GM12891 (cell line): ENCODE measurements at regions not wholly inside any gene's neighbourhood (a gene's known extent, or its start where the extent isn't known, plus 50 kb on each side); places are given as distances from the start of the nearest gene placed in this dataset.

Source experiments
- DNase-seq: peaks from one replicate; pipeline ENCODE4 v3.0.0; 2011; ENCODE audit warnings: low spot score; ENCODE audit not compliant: insufficient read length
- FAIRE-seq: peaks from 2 replicates; lab custom pipeline; 2011; peaks lifted over from hg19 to GRCh38; lab: Jason Lieb, UNC
- PAX5 ChIP-seq: IDR thresholded peaks from 2 replicates; pipeline ENCODE4 v1.6.1; 2011; ENCODE audit warnings: low read length, moderate library complexity, mild to moderate bottlenecking; ENCODE audit not compliant: insufficient read depth, severe bottlenecking
- POLR2A ChIP-seq: IDR thresholded peaks from 2 replicates; pipeline ENCODE4 v1.6.1; 2011; ENCODE audit warnings: low read depth, low read length, control low read depth
- POLR2AphosphoS5 ChIP-seq: IDR thresholded peaks from 2 replicates; pipeline ENCODE4 v1.6.1; 2011; ENCODE audit warnings: low read depth, low read length, control low read depth
- POU2F2 ChIP-seq: IDR thresholded peaks from 2 replicates; pipeline ENCODE4 v1.6.1; 2011; ENCODE audit warnings: low read depth, mild to moderate bottlenecking, control low read depth, low read length, moderate library complexity
- SPI1 ChIP-seq: IDR thresholded peaks from 2 replicates; pipeline ENCODE4 v1.6.1; 2011; ENCODE audit warnings: low read depth, low read length, control low read depth
- TAF1 ChIP-seq: IDR thresholded peaks from 2 replicates; pipeline ENCODE4 v1.6.1; 2011; ENCODE audit warnings: low read depth, low read length, control low read depth

DNA sequence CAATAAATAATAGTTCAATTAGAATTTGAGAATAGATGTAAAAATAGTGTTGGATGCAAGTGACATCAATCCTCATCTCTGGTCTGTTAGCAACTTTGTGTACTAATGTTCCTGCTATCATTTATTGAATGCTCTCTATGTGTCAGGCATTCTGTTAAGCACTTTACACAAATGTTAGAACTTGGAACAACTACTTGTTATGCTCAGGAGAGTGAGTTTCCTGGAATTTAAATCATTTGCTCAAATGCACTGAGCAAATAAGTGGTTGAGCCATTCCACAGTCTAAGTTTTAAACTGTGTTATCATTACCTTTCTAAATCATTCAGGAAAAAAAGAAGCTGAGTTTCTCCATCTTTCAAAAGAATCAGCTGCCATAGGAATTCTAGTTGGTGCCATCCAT, 1327.3 kb upstream of the GOT2 start:
- no peak for DNase-seq
- TF ChIP-seq POLR2A: no peak
- no peak for TF ChIP-seq POLR2AphosphoS5
- no peak for TF ChIP-seq SPI1
- no peak for TF ChIP-seq POU2F2
- no peak for TF ChIP-seq PAX5
- no peak for TF ChIP-seq TAF1
- FAIRE-seq: no peak

DNA sequence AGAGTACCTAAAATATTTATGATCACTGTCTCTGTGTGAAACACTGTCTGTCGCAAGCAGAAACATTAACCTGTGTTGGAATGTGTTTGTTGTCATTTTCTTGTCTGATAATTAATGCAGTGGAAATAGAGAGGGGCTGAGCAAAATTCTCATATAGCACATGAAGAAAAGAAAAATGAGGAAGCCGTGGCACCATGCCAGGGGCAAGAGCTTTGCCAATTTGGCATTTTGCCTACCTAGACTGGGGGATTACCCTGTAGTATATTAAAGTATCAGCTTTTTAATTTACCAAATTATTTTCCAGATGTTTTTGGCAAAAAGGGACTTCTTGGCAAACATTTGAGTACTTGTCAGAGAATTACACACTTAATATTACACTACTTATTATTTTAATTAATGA, 1326.6 kb upstream of the GOT2 start:
- no peak for TF ChIP-seq POLR2A
- TF ChIP-seq TAF1: no peak
- TF ChIP-seq PAX5: no peak
- no peak for TF ChIP-seq SPI1
- no peak for TF ChIP-seq POLR2AphosphoS5
- no peak for TF ChIP-seq POU2F2
- FAIRE-seq: no peak
- no peak for DNase-seq

DNA sequence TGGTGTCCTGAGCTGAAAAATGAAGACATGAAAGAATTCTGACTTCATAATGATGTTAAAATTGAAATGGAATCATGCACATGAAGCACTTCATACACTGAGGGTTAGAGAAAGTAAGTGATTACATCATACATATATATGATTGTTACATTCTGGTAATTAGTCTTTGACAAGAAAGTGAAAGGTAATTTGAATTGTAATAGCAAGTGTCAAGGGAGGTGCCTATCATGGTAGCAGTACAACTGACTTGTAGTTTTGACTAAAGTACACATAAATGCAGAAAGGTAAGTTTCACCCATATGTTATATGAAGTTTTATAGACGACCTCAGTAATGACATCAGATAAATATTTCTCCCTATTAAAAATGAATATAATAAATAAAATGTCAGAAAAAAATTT, 1325.0 kb upstream of the GOT2 start:
- FAIRE-seq (no peak), DNase-seq (no peak)
- TF ChIP-seq POU2F2 (no peak), TAF1 (no peak), POLR2A (no peak), POLR2AphosphoS5 (no peak), SPI1 (no peak), PAX5 (no peak)

DNA sequence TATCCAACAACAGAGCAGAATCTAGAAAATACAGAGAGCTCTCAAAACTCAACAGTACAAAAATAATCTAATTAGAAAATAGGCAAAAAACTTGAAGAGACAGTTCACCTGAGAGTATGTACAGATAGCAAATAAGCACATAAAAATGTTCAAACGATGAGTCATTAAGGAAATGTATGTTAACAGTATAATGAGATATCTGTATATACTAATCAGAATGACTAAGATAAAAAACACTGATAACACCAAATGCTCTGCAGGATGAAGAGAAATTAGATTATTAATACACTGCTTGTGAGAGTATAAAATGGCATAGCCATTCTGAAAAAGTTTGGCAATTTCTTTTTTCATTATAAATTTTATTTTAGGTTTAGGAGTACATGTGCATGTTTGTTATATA, 1307.6 kb upstream of the GOT2 start:
- FAIRE-seq (no peak), DNase-seq (no peak)
- TF ChIP-seq POLR2AphosphoS5 (no peak), POU2F2 (no peak), SPI1 (no peak), TAF1 (no peak), POLR2A (no peak), PAX5 (no peak)

DNA sequence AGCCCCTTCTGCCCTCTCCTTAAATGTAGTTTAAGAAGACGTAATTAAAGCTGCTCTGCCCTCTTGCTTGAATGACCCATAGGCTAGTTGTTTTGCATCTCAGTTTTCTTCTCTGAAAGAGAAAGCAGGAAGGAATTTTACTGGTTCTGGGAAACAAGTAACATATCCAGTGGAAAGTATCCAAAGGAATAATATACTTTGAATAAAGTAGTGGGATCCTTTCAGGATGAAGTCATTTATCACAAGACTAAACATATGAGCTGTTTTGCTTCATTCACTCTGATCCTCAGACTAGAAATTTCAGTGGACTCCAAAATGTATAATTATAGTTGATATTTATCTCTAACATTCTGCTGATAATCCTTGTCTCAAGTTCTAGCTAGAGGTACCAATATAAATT, 1297.6 kb upstream of the GOT2 start:
- DNase-seq (no peak), FAIRE-seq (no peak)
- TF ChIP-seq POU2F2 (no peak), POLR2A (no peak), TAF1 (no peak), SPI1 (no peak), POLR2AphosphoS5 (no peak), PAX5 (no peak)

DNA sequence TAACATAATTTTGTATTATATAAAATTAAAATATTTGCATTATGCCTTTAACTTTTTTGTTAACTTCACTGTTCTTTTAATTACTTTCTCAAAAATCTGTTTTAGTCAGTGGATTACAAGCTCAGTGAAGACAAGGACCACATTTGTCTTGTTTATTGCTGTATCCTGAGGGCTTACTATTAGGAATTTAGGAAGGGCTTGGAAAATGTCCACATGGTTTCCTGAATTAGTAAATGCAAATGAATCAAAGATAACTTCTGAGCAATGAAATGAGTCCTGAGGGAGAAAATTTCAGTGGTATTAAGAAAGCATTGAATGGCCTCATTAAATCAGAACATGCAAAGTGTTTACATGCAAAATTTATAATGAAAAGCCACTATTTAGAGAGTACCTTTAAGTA, 1293.2 kb upstream of the GOT2 start:
- no peak for FAIRE-seq
- DNase-seq: no peak
- TF ChIP-seq POLR2AphosphoS5: no peak
- no peak for TF ChIP-seq PAX5
- TF ChIP-seq SPI1: no peak
- TF ChIP-seq TAF1: no peak
- TF ChIP-seq POLR2A: no peak
- no peak for TF ChIP-seq POU2F2

DNA sequence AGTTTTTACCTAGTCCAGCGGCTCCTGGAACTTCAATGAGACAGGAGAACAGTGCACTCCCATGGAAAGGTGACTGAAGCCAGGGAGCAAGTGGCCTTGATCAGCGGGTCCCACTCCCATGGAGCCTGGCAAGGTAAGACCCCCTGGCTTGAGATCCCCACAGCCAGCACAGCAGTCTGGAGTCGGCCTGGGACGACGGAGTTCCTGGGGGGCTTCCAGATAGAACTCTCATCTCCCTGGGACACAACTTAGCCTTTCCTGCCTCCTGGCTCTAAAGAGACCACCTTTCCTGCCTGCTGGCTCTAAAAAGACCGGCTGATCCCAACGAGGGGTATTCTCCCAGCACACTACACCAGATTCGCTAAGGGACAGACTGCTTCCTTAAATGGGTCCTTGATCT, 1279.0 kb upstream of the GOT2 start:
- TF ChIP-seq POLR2A (no peak), POLR2AphosphoS5 (no peak), PAX5 (no peak), SPI1 (no peak), TAF1 (no peak), POU2F2 (no peak)
- FAIRE-seq: no peak

DNA sequence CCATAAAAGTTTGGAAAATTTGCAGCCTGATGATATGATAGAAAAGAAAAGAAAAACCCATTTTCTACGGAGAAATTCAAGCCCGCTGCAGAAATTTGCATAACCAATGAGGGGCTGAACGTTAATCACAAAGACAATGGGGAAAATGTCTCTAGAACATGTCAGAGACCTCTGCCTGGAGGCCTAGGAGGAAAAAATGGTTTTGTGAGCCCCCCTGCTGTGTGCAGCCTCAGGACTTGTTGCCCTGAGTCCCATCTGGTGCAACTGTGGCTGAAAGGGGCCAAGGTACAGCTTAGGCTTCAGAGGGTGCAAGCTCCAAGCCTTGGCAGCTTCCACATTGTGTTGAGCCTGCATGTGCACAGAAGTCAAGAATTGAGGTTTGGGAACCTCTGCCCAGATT, 1267.4 kb upstream of the GOT2 start:
- DNase-seq (no peak), FAIRE-seq (no peak)
- TF ChIP-seq PAX5 (no peak), POU2F2 (no peak), SPI1 (no peak), POLR2AphosphoS5 (no peak), POLR2A (no peak), TAF1 (no peak)

More for the DNA sequence above, 1279.0 kb upstream of the GOT2 start:
- no peak for DNase-seq

DNA sequence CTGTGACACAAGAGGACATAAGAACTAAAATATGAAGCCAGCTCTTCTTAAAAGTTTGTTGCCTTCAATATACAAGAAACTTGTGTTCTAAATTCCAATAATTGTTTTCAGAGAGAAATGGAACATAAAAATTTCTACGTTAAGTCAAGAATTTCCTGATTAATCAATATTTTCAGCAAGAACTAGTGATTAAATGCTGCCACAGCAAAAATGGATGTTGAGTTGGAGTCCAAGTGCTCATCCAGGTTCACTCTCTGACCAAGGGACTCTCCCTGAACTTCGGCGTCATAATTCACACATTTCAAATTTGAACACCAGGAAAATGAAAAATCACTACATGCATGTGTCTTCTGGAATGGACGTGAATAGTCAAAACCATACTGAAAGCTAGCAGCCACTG, 1263.6 kb upstream of the GOT2 start:
- DNase-seq: no peak
- no peak for FAIRE-seq
- TF ChIP-seq POU2F2 (no peak), TAF1 (no peak), SPI1 (no peak), POLR2A (no peak), PAX5 (no peak), POLR2AphosphoS5 (no peak)

DNA sequence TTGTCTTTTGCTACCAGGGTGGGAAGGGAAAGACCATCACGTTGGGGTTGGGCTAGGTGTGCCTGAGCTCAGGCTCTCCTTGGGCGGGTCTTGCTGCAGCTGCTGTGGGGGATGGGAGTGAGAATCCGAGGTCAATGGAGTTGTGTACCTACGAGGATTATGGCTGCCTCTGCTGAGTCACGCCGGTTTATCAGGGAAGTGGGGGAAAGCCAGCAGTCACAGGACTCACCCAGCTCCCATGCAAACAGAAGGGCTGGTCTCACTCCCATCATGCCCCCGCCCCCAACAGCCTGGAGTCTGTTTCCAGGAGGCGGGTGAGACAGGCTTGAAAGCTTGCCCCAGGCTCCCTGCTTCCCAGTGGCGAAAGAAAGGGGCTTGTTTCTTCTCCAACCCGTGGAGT, 1259.0 kb upstream of the GOT2 start:
- no peak for DNase-seq
- FAIRE-seq: no peak
- TF ChIP-seq SPI1 (no peak), POU2F2 (no peak), POLR2AphosphoS5 (no peak), TAF1 (no peak), POLR2A (no peak), PAX5 (no peak)

DNA sequence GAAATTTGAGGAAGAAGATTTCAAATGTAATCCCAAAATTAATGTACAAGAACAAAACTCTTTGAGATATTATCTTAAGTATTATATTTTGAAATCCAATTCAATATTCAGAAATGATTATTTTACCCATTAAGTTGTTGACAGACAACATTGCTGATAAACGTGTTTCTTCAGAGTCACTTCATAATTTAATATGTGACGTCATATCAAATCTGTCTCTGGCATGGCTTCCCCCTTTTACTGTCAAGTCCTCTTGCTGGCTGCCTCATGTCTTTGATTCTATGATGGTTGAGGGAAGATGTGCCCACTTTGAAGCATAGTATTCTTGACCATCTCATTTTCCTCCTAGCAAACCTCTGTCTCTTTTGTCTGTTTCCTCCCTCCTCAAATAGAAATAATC, 1257.1 kb upstream of the GOT2 start:
- FAIRE-seq (no peak), DNase-seq (no peak)
- no peak for TF ChIP-seq POLR2AphosphoS5
- no peak for TF ChIP-seq TAF1
- no peak for TF ChIP-seq PAX5

DNA sequence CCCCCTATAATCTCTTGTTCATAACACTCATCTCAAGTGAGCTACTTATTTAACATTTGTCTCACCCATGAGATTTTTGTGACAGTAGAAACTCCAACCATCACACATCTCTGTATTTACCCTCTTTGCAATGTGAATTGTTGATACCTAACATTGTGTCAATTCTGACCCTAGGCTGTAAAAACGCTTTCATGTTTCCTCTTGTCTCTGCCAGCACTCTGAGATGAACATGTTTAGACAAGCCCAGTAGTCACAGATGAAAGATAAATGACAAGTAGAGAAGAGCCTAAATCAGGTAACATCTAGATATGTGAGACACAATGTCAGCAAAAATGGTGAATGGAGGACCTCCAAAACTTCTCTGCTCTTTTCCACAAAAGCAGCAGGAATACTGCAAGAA, 1254.5 kb upstream of the GOT2 start:
- TF ChIP-seq TAF1 (no peak), POLR2A (no peak), POU2F2 (no peak), SPI1 (no peak), POLR2AphosphoS5 (no peak), PAX5 (no peak)
- DNase-seq (no peak), FAIRE-seq (no peak)
